HepG2 (cell line): ENCODE measurements at regions not wholly inside any gene's neighbourhood (a gene's known extent, or its start where the extent isn't known, plus 50 kb on each side); places are given as distances from the start of the nearest gene placed in this dataset.

Experiments
- HIVEP1 ChIP-seq: sonication (generic); formaldehyde crosslinking; IDR thresholded peaks from 2 replicates; pipeline ENCODE4 v1.4.0; 2020; ENCODE audit warnings: mild to moderate bottlenecking, missing genetic modification reagents
- POLR2AphosphoS5 ChIP-seq: IDR thresholded peaks from 2 replicates; pipeline ENCODE4 v1.6.1; 2012; ENCODE audit warnings: low read depth, low read length

DNA sequence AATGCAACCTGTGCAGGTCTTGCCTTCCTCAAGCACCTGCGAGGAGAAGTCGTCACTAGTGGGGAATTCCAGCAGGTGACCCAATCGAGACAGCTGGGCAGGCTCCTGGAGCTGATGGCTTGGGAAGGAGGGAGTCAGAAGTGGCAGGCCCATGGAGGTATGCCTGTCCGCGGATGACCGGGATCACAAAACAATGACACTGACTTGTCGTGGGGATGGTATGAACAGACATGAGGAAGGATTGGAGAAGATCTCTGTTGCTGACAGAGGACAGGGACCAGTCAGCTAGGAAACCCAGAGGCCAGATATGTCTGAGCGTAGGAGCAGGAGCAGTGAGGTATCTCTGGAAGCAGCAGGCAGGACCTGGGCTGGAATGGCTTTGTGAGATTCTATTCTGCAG lies 233.3 kb downstream of the SOX9 start:
- no peak for TF ChIP-seq POLR2AphosphoS5
- no peak for TF ChIP-seq HIVEP1 (CRISPR knock-in tag)
